ENCODE measurements at regions not wholly inside any gene's neighbourhood (a gene's known extent, or its start where the extent isn't known, plus 50 kb on each side); places are given as distances from the start of the nearest gene placed in this dataset.

DNA sequence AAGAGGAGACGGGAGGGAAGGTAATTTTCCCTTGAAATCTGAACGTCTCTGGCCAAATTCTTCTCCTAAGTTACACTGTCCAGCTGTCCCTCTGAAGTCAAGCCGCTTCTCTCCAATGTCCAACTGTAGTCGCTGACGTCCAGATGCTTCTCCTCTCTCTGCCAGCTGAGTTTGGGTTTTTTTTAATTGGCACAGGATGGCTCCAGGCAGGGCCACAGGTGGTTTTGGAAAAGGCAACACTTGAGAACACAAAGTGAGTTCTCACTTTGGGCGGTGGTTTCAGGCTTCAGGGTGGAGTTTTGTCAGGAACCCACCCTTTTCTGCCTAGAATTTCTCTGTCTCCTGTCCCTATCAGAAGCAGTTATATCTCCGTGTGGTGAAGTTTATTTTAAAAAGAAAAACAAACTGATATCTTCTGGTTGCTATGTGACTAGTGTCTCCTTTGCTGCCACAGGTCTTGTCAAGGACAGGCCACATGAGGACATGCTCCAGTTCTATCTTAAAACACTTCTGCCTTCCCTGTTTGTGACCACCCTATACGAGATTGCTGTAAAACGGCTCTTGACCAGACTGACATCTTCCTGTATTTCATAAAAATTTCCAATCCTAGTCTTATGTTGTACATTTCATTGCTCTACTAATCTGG lies 472.3 kb upstream of the ADGRL4 start:
- Histone ChIP-seq H3K36me3 (ENCODE audit: low read length) (no peaks in the 10 kb centered on the region), H3K4me3 (ENCODE audit: insufficient read depth, low read length, poor library complexity, severe bottlenecking) (no peak overlapping the region), H2AFZ (ENCODE audit: low read depth, low read length, severe bottlenecking) (no peak overlapping the region), H3F3A (ENCODE audit: insufficient read depth) (no peaks in the 10 kb centered on the region), H3K27me3 (ENCODE audit: low read length) (no peaks in the 10 kb centered on the region), H3K4me2 (ENCODE audit: low read depth, low read length, poor library complexity, severe bottlenecking) (no peak overlapping the region), H4K20me1 (ENCODE audit: low read depth, low read length) (no peaks in the 10 kb centered on the region), H3K9ac (ENCODE audit: low read length) (no peak overlapping the region), H3K79me2 (ENCODE audit: insufficient read depth, low read length) (no peaks in the 10 kb centered on the region), H3K9me3 (ENCODE audit: insufficient read depth, low read length) (no peaks in the 10 kb centered on the region), H3K9me2 (replicated peaks; ENCODE audit: insufficient read depth, low read length) (no peaks in the 10 kb centered on the region), H3K27ac (ENCODE audit: low read depth, low read length) (no peak overlapping the region)
- TF ChIP-seq EZH2phosphoT487 (conservative IDR thresholded peaks at IDR 0.05; ENCODE audit: low read length), result no peak
- TF ChIP-seq, protein P1, sequence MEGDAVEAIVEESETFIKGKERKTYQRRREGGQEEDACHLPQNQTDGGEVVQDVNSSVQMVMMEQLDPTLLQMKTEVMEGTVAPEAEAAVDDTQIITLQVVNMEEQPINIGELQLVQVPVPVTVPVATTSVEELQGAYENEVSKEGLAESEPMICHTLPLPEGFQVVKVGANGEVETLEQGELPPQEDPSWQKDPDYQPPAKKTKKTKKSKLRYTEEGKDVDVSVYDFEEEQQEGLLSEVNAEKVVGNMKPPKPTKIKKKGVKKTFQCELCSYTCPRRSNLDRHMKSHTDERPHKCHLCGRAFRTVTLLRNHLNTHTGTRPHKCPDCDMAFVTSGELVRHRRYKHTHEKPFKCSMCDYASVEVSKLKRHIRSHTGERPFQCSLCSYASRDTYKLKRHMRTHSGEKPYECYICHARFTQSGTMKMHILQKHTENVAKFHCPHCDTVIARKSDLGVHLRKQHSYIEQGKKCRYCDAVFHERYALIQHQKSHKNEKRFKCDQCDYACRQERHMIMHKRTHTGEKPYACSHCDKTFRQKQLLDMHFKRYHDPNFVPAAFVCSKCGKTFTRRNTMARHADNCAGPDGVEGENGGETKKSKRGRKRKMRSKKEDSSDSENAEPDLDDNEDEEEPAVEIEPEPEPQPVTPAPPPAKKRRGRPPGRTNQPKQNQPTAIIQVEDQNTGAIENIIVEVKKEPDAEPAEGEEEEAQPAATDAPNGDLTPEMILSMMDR (IDR thresholded peaks at IDR 0.05; ENCODE audit: insufficient read depth, low read length, poor library complexity, severe bottlenecking), result no peak

DNA sequence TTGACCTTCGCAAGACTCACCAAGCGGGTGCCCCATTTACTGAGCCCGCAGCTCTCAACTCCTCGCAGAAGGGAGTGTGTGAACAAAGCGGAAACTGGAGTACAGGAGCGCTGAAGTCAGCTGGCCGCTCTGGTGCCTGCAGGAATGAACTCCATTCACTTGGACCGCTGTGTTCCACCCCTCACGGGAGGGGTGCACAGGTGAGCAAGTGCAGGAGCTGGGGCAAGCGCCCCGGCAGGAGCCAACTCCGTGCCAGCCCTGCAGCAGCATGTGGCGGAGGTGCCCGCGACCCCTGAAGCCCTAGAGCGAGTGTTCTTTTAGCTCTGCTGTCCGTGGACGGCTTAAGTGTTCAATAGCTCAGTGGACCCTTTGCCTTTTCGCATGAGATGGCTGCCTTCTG lies 471.6 kb upstream of the ADGRL4 start:
- no peaks in the 10 kb centered on the region for H3K27me3 ChIP-seq (ENCODE audit: low read length)
- no peaks in the 10 kb centered on the region for H3K79me2 ChIP-seq (ENCODE audit: insufficient read depth, low read length)
- no peaks in the 10 kb centered on the region for H3F3A ChIP-seq (ENCODE audit: insufficient read depth)
- no peak overlapping the region for H3K9ac ChIP-seq (ENCODE audit: low read length)
- no peak overlapping the region for H3K4me3 ChIP-seq (ENCODE audit: insufficient read depth, low read length, poor library complexity, severe bottlenecking)
- no peak overlapping the region for H3K27ac ChIP-seq (ENCODE audit: low read depth, low read length)
- TF ChIP-seq EZH2phosphoT487 (conservative IDR thresholded peaks at IDR 0.05; ENCODE audit: low read length), result no peak
- TF ChIP-seq, protein P1 (IDR thresholded peaks at IDR 0.05; ENCODE audit: insufficient read depth, low read length, poor library complexity, severe bottlenecking), result no peak
- H4K20me1 ChIP-seq (ENCODE audit: low read depth, low read length), result no peaks in the 10 kb centered on the region
- no peak overlapping the region for H3K4me2 ChIP-seq (ENCODE audit: low read depth, low read length, poor library complexity, severe bottlenecking)
- H3K9me3 ChIP-seq (ENCODE audit: insufficient read depth, low read length), result no peaks in the 10 kb centered on the region
- H2AFZ ChIP-seq (ENCODE audit: low read depth, low read length, severe bottlenecking), result no peak overlapping the region
- H3K9me2 ChIP-seq (replicated peaks; ENCODE audit: insufficient read depth, low read length), result no peaks in the 10 kb centered on the region
- no peaks in the 10 kb centered on the region for H3K36me3 ChIP-seq (ENCODE audit: low read length)

DNA sequence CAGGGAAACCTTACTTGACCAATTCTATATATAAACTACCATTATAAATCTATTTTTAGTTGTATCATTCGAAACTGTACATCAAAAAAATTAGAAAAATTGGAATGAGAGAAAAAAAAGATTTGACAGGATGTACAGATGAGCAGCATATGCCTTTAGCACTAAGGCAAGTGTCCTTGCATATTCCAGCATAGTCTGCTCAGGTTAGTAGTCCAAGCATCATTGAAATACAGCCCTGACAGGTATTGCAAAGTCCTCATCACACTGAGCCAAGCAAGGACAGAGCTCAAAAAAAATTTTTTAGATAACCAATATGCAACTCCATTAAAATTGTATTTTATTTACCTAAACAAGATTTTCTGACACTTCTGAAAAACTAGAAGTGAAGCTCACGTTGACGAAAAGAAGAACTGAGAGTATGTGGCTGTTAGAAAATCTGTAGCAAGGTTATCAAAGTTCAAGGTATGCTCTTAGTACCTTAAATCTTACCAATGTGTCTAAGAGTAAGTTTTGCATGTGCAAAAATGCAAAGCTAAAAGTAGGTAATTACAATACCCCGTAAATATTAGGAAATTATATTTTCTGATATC lies 465.6 kb upstream of the ADGRL4 start:
- no peaks in the 10 kb centered on the region for H3K27me3 ChIP-seq (ENCODE audit: low read length)
- peak overlapping the region; percentile 21 for H3K4me2 ChIP-seq (ENCODE audit: low read depth, low read length, poor library complexity, severe bottlenecking)
- TF ChIP-seq EZH2phosphoT487 (conservative IDR thresholded peaks at IDR 0.05; ENCODE audit: low read length), result no peak
- TF ChIP-seq, protein P1 (IDR thresholded peaks at IDR 0.05; ENCODE audit: insufficient read depth, low read length, poor library complexity, severe bottlenecking), result no peak
- no peaks in the 10 kb centered on the region for H4K20me1 ChIP-seq (ENCODE audit: low read depth, low read length)
- H3K9me3 ChIP-seq (ENCODE audit: insufficient read depth, low read length), result no peaks in the 10 kb centered on the region
- no peaks in the 10 kb centered on the region for H3F3A ChIP-seq (ENCODE audit: insufficient read depth)
- H3K27ac ChIP-seq (ENCODE audit: low read depth, low read length), result no peak overlapping the region
- no peaks in the 10 kb centered on the region for H3K36me3 ChIP-seq (ENCODE audit: low read length)
- H3K9ac ChIP-seq (ENCODE audit: low read length), result no peak overlapping the region
- no peak overlapping the region for H2AFZ ChIP-seq (ENCODE audit: low read depth, low read length, severe bottlenecking)
- no peaks in the 10 kb centered on the region for H3K9me2 ChIP-seq (replicated peaks; ENCODE audit: insufficient read depth, low read length)
- no peaks in the 10 kb centered on the region for H3K79me2 ChIP-seq (ENCODE audit: insufficient read depth, low read length)
- no peak overlapping the region for H3K4me3 ChIP-seq (ENCODE audit: insufficient read depth, low read length, poor library complexity, severe bottlenecking)

Measured in SU-DHL-6 (cell line).